ENCODE measurements at regions not wholly inside any gene's neighbourhood (a gene's known extent, or its start where the extent isn't known, plus 50 kb on each side); places are given as distances from the start of the nearest gene placed in this dataset.

GRCh38 chrX:112147206-112147605 is 64.6 kb upstream of the TRPC5 start:
- H3K36me3 ChIP-seq, result no peaks in the 10 kb centered on the region
- no peak for TF ChIP-seq CTCF (IDR thresholded peaks at IDR 0.05)
- ATAC-seq (peak in 1 of 2 donors; percentile 56), DNase-seq (no peak)
- no peaks in the 10 kb centered on the region for H3K9me3 ChIP-seq
- intact Hi-C loops (cut with DNase I), result no loop called here
- H3K4me1 ChIP-seq, result no peaks in the 10 kb centered on the region
- H3K27ac ChIP-seq, result no peak overlapping the region
- no peaks in the 10 kb centered on the region for H3K27me3 ChIP-seq (ENCODE audit: low read depth)
- H3K4me3 ChIP-seq, result no peak overlapping the region

GRCh38 chrX:112137276-112137675 is 54.7 kb upstream of the TRPC5 start:
- H3K9me3 ChIP-seq, result no peaks in the 10 kb centered on the region
- no peak for ATAC-seq
- no peak overlapping the region for H3K4me3 ChIP-seq
- no peak for DNase-seq
- no peak for TF ChIP-seq CTCF (IDR thresholded peaks at IDR 0.05)
- no peaks in the 10 kb centered on the region for H3K36me3 ChIP-seq
- no peaks in the 10 kb centered on the region for H3K4me1 ChIP-seq
- H3K27ac ChIP-seq, result no peak overlapping the region
- H3K27me3 ChIP-seq (ENCODE audit: low read depth), result no peaks in the 10 kb centered on the region
- intact Hi-C loops (cut with DNase I), result no loop called here

Measured in lower lobe of right lung (tissue), 2 donors.